Gastrocnemius medialis (tissue), 4 donors: ENCODE measurements at regions not wholly inside any gene's neighbourhood (a gene's known extent, or its start where the extent isn't known, plus 50 kb on each side); places are given as distances from the start of the nearest gene placed in this dataset.
"Not testable (repeated sequence)": the region's sequence is repeated elsewhere in the genome, so short reads cannot be mapped to it uniquely, and the experiment has no call there.

ENCODE experiments used
- POLR2A ChIP-seq, 2 donors: fragments of 450-650 bp; IDR thresholded peaks; one replicate each; pipeline ENCODE4 v1.6.1; 2017; ENCODE audit warnings: antibody characterized with exemption in 2 of 2, mild to moderate bottlenecking in 2 of 2, moderate library complexity in 2 of 2
- TF ChIP-seq, protein P1 (sequence below), 5 experiments: fragments of 450-650 bp in 3 of 5; fragments of 200-600 bp in 2 of 5; sonication (generic) in 2 of 5; IDR thresholded peaks in 4 of 5; conservative IDR thresholded peaks in 1 of 5; 1 replicate in 4 of 5; 2 replicates in 1 of 5; pipeline ENCODE4 v1.5.1; 2016 to 2019; ENCODE audit warnings: antibody characterized with exemption in 5 of 5, mild to moderate bottlenecking in 3 of 5, moderate library complexity in 3 of 5

DNA sequence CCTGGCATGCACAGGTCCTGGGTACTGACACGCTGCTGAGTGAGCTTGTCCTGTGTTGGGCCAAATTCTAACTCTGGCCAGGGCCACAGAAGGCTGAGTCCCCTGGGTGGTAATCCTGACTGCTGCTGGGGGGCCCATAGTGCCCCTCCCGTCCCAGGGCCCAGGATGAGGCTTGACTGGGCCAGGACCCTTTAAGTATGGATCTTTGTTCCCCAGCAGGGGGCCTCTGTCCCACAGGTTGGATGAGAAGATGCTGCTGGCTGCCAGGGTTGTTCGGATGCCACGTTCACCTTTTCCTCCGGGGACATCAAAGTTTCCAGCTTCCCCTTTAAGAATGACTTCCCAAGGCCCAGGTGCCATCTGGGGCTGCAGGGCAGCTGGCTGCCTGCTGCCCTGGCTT is 114.2 kb upstream of the CTSV start:
- not testable (repeated sequence) for TF ChIP-seq POLR2A (IDR thresholded peaks at IDR 0.05)
- TF ChIP-seq, protein P1, sequence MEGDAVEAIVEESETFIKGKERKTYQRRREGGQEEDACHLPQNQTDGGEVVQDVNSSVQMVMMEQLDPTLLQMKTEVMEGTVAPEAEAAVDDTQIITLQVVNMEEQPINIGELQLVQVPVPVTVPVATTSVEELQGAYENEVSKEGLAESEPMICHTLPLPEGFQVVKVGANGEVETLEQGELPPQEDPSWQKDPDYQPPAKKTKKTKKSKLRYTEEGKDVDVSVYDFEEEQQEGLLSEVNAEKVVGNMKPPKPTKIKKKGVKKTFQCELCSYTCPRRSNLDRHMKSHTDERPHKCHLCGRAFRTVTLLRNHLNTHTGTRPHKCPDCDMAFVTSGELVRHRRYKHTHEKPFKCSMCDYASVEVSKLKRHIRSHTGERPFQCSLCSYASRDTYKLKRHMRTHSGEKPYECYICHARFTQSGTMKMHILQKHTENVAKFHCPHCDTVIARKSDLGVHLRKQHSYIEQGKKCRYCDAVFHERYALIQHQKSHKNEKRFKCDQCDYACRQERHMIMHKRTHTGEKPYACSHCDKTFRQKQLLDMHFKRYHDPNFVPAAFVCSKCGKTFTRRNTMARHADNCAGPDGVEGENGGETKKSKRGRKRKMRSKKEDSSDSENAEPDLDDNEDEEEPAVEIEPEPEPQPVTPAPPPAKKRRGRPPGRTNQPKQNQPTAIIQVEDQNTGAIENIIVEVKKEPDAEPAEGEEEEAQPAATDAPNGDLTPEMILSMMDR (IDR thresholded peaks at IDR 0.05 in 4 of 5, conservative IDR thresholded peaks at IDR 0.05 in 1 of 5), result not testable (repeated sequence)
